Omental fat pad (tissue), 3 donors: ENCODE measurements at regions not wholly inside any gene's neighbourhood (a gene's known extent, or its start where the extent isn't known, plus 50 kb on each side); places are given as distances from the start of the nearest gene placed in this dataset.

Source experiments
- ATAC-seq: fragments of 150-250 bp; one replicate; pipeline ENCODE4 v1.9.1; 2016; ENCODE audit warnings: mild to moderate bottlenecking, moderate library complexity; ENCODE audit not compliant: low FRiP score
- DNase-seq: peaks from one replicate; pipeline ENCODE4 v3.0.0-alpha.2; 2019; ENCODE audit warnings: low spot score
- CTCF ChIP-seq, 3 donors: fragments of 450-650 bp; IDR thresholded peaks; one replicate each; pipeline ENCODE4 v1.5.1; 2016 to 2017; ENCODE audit warnings: antibody characterized with exemption in 3 of 3, mild to moderate bottlenecking in 3 of 3, moderate library complexity in 2 of 3

- TF ChIP-seq CTCF (IDR thresholded peaks at IDR 0.05) = no peak
- no peak for DNase-seq
- no peak for ATAC-seq
These were observed 457.0 kb upstream of the CDH5 start for GRCh38 chr16:65909310-65910050.

- TF ChIP-seq CTCF (IDR thresholded peaks at IDR 0.05) = no peak
- DNase-seq = no peak
- no peak for ATAC-seq
These were observed 457.9 kb upstream of the CDH5 start for GRCh38 chr16:65908568-65908967.

GRCh38 chr16:65905331-65905730 lies 461.2 kb upstream of the CDH5 start:
- DNase-seq (no peak), ATAC-seq (no peak)
- TF ChIP-seq CTCF (IDR thresholded peaks at IDR 0.05) = no peak

GRCh38 chr16:65896448-65897153 lies 469.9 kb upstream of the CDH5 start:
- ATAC-seq (no peak), DNase-seq (no peak)
- no peak for TF ChIP-seq CTCF (IDR thresholded peaks at IDR 0.05)

- TF ChIP-seq CTCF (IDR thresholded peaks at IDR 0.05) = no peak
- ATAC-seq = no peak
- DNase-seq = no peak
These were observed 470.6 kb upstream of the CDH5 start for GRCh38 chr16:65895906-65896305.

- no peak for TF ChIP-seq CTCF (IDR thresholded peaks at IDR 0.05)
- ATAC-seq = no peak
- DNase-seq = no peak
These were observed 471.0 kb upstream of the CDH5 start for GRCh38 chr16:65895486-65895885.

GRCh38 chr16:65890203-65890602 lies 476.3 kb upstream of the CDH5 start:
- DNase-seq (no peak), ATAC-seq (no peak)
- TF ChIP-seq CTCF (IDR thresholded peaks at IDR 0.05) = no peak
